Non-pigmented ciliary epithelial cell (primary cell): ENCODE measurements at regions not wholly inside any gene's neighbourhood (a gene's known extent, or its start where the extent isn't known, plus 50 kb on each side); places are given as distances from the start of the nearest gene placed in this dataset.

Source experiments
- DNase-seq: peaks from one replicate; pipeline ENCODE4 v3.0.0-alpha.2; 2010; ENCODE audit warnings: low read depth

DNA sequence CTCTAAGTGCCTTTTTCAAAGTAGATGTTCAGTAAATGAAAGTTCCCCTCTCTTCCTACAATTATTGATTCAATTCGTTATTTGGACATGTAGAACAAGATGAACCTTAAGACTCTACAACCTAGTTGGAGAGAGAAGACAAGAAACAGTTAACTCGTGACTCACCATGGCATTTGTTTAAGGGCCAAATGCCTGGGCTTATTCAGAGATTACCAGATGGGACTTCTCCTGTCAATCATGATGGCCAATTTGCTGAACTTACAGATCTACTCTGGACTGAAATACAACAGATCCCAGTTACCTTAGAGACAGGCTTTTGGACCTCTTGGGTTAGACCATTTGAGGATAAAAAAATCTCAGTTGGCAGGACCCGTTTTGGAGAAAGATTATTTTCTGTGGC, 93.5 kb downstream of the C1orf94 start:
- DNase-seq: no peak

DNA sequence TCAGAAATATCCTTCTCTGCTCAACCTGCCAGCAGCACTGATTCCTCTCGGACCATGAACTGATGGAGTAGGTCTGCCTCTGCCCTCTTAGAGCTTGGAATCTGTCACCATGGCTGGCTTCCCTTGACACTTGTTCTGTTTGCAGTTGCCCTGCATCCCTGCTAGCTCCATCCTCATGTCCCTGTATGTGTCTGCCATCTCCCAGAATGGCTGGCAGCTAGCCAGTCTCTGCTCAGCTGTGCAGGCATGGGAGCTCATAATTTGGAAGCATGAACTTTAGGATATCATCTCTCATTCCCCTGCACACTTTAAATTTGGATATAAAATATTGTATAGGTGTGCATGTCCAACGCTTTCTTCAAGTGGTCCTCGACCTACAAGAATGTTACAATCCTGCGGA, 95.4 kb downstream of the C1orf94 start:
- DNase-seq: no peak

DNA sequence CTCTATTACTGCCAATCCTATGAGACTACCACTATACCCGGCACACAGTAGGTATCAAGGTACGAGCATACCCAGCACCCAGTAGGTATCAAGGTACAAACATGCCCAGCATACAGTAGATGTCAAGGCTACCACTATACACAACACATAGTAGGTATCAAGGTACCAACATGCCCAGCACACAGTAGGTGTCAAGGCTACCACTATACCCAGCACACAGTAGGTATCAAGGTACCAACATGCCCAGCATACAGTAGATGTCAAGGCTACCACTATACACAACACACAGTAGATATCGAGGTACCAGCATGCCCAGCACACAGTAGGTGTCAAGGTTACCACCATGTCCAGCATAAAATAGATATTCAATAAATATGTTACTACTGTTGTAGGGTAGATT, 98.4 kb downstream of the C1orf94 start:
- DNase-seq: no peak

DNA sequence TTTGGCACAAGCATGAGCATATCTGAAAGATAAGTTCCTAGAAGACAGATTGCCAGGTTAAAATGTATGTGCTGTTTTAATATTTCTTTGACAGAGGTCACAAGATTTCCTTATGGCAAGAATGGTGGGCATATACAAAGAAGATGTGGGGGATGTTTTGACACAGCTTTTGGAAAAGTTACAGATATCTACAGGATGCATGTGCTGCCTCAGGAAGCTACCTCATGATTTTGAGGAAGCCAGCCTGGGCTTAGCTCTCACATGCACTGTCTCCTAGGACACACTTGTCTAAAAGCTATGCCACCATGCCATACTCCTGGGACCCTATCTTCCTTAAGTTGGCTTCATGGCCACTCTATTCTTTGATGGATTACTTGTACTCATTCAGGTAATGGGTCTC, 99.9 kb downstream of the C1orf94 start:
- no peak for DNase-seq

DNA sequence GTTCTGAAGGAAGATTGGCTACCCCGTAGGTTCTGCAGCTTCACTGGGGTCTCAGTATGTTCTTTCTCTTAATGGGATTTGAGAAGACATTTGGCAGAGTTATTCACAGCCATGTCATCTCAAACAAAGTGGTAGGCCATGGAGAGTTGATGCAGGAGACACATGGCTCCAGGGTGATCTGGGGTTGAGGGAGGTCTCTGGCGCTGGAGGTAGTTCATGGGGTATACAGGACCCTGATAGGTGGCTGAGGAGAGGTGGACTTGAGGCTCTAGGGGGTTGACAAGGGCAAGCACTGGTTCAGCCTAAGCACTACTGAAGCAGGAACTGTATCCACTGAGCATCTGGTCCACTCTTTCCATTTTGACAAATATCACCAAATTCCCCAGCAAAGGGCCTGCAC, 100.4 kb downstream of the C1orf94 start:
- DNase-seq: no peak

DNA sequence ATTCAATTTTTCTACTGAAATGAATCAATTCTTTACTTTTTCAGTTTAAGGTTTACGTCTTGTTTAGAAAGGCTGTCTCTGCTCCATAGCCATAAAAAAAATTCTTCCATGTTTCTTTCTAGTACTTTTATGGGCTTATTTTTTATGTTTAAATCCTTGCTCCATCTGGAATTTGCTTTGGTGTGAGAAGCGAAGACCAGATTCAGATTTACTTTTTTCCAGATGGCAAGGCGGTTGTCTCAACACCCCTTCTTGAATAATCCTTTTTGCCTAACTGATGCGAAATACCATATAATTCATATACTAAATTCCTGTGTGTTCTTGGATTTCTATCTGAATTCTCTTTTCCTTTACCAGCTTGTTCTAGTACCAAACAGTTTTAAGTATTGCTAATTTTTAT, 101.5 kb downstream of the C1orf94 start:
- no peak for DNase-seq

DNA sequence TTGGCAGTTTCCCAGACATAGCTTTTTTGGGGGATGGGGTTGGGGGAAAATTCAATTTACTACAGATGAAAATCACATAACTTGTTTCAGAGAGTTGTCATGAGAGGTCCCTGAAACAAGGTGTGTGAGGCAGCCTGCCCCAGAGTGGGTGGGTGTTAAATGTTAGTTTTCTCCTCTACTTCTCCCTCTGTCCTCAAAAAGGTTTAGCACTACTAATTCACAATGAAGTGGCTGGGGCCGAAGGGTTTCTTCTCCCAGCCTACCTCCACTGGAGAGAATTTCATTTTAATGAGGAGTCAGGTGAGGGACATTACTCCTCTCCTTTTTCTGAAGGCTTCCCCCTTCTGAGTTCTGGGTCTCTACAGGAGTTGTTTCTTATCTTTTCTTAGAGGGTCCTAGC, 103.3 kb downstream of the C1orf94 start:
- no peak for DNase-seq

DNA sequence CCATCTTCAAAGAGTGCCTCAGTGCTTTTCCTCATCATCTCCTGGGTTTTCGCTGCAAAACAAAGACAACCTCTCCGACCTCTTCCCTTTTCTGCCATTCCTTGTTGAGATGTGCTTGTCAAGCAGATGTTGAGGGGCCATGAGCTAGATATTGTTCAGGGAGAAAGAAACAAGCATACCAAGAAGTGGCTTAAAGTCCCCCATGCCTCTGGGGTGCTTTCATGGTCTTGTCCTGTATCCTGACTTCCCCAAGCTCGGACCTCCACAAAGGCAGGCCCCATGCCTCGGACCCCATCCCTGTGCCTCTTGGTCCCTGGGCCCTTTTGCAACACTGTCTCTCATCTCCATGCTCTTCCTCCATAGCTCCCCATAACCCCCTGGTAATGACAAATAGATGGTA, 103.8 kb downstream of the C1orf94 start:
- DNase-seq: no peak

DNA sequence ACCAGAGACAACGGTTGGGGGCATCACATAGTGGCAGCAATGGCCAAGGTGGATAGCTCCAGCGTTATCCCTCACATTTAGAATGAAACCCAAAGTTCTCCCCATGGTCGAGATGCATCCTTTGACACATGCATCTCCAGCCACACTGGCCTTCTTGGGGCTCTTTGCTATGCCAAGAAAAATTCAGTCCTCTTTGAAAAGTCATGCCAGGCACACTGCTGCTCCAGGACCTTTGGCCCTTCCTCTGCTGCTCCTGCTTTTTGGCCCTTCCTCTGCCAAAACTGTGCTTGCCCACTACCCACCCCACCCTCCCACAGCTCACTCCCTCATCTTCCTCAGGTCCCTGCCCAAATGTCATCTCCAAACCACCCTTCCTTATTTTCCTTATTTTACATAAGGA, 106.4 kb downstream of the C1orf94 start:
- no peak for DNase-seq

DNA sequence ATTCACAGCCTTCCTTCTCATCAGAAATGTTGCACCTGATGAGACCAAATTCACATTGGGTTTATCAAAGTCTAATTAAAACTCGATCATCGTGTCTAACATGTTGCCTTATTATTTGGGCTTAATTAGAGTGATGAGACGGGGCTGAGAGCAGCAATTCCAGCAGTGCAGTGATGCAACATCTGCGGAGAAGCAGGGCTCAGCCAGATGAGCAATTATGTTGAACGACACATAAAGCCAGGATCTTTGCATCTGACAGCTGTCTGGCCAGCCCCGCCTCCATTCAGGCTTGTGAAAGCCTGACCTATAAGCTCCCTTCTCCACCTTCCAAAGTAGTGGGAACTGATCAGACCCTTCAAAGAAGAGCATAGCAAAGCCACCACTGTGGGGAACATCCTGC, 109.8 kb downstream of the C1orf94 start:
- no peak for DNase-seq

DNA sequence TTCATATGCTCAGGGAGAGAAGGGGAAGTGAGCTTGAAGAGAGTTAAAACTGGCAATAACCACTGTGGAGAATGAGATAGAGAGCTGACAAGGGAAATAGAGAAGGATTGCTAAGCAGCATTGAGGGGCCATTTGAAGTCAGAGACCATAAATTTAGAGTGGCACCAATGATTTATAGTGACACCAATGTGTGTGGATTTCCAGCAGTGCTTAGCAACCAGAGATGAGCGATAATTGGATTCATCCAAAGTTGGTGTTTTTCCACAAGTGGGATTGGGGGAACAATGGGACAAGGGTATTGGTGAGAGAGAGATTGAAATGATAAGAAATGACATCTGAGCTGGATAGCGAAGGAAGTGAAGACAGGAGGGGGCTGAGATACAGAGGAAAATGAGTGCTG, 114.1 kb downstream of the C1orf94 start:
- no peak for DNase-seq

DNA sequence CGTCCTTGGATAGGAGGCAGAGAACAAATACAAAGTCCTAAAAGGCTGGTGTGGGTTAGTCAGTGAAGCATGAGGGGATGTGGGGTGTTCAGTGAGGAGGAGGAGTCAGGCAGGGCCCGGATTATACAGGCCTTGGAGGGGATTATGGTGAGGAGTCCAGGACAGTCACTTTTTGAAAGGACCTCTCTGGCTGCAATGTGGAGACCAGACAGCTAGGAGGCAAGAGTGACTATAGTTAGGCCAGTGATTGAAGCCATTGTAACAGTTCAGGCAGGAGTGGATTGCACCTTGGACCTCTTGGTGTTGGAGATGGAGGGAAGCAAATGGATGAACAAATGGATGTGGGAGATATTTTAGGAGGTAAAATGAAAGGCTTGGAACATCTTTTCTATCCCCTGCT, 115.8 kb downstream of the C1orf94 start:
- no peak for DNase-seq

DNA sequence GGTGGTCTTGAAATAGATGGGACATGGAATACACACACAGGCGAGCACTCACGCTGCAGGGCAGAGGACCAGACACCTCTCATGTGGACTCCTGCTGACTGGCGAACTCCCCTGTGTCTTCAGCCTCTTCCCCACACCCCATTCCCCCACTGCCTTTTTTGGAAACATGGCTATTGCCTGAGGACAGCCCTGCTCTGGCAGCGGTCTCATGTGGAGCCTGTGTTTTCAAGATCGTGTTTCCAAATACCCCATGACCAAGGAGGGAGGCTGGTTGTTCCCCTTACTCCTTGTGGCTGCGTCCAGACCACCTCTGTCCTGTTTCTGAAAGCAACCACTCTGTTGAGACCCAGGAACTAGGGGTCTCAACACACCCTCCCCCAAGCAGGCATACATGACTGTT, 119.4 kb downstream of the C1orf94 start:
- no peak for DNase-seq

DNA sequence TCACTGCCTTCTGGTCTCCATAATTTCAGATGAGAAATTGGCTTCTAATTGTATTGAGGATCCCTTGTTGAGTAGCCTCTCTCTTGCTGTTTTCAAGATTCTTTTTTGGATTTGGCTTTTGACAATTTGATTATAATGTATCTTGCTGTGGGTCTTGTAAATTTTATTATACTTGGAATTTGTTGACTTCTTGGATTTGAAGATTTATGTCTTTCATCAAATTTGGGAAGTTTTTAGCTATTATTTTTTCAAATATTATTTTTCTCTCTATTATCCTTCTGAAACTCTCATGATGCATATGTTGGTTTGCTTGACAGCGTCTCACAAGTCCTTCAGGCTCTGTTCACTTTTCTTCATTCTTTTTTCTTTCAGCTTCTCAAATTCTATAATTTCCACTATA, 126.1 kb downstream of the C1orf94 start:
- DNase-seq: no peak

DNA sequence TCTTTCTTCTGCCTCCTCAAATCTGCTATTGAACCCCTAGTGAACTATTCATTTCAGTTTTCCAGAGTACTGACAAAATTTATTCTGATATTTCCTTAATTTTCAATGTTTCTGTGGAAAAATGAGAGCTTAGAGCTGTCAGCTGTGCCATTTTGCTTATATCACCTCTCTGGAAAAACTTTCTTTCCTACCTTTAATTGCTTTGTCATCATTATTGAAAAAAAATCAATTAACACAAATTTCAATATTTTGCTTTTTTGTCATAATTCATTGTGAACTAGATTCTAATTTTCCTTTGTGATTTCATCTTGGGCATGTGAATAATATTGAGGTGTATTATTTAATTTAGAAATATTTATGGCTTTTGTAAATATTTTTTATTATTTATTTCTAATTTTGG, 126.5 kb downstream of the C1orf94 start:
- DNase-seq: no peak

DNA sequence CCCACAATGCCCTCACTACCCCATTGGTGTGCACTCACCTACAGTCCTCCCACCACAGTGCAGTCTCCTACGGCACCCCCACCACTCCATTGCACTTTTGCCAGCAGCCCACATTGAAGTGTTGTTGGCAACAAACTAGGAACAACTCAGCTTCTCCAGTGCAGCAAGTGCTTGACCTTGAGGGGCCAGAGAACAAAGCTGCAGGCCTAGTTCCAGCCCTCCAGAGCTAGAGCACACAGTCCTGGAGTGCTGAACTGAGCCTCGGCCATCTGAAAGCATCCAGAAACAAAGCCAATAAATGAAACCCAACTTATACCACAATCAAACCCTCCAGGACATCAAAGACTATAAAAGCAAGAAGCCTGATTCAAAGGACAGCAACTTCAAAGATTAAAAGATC, 129.9 kb downstream of the C1orf94 start:
- no peak for DNase-seq

DNA sequence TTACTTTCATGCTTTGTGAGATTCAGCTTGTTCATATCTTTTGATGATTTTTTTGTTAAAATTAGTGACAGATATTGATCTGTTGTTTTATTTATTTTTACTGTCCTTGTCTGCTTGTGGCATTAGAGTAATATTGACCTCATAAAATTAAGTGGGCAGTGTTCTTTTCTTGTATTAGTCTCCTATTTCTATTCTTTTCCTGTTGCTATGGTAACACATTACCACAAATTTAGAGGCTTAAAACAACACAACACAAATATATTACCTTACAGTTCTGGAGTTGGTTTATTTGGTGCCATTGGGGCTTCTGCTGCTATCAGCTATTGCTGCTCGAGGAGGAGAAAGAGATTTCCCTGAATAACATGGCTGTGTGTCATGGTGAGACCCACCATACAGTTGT, 135.7 kb downstream of the C1orf94 start:
- no peak for DNase-seq

DNA sequence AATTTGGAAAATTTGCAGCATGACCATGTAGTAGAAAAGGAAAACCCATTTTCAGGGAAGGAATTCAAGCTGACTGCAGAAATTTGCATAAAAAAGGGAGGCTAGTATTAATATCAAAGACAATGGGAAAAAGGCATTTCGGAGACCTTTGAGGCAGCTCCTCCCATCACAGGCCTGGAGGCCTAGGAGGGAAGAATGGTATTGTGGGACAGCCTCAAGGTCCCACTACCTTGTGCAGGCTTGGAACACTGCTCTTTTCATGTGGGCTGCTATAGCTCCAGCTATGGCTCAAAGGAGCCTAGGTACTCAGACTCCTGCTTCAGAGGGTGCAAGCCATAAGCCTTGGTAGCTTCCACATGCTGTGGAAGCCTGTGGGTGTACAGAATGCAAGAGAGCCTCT, 139.3 kb downstream of the C1orf94 start:
- no peak for DNase-seq

DNA sequence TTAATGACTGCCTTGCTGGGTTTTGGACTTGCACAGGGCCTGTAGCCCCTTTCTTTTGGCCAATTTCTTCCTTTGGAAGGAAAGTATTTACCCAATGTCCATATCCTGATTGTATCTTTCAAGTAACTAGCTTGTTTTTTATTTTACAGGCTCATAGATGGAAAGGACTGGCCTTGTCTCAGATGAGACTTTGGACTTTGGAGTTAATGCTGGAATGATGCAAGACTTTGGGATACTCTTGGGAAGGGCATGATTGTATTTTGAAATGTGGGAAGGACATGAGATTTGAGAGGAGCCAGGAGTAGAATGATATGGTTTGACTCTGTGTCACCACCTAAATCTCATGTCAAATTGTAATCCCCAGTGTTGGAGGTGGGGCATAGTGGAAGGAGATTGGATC, 140.1 kb downstream of the C1orf94 start:
- DNase-seq: no peak

DNA sequence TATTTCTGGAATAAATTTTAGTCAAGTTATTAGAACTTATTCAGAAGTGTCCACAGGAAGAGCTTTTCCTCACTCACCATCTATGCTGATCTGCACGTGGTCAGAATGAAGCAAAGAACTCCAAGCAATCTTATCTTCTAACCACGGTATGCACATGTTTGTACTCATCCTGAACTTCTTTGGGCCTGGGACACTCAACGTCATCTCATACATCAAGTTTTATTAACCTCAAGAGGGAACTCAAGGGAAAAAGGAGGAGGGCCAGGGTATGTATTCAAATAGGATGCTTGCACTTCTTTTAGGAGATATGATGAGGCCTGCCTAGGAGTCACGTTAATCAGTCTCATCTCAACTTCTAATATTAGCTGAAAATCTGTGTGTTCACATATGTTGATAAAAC, 142.5 kb downstream of the C1orf94 start:
- no peak for DNase-seq

DNA sequence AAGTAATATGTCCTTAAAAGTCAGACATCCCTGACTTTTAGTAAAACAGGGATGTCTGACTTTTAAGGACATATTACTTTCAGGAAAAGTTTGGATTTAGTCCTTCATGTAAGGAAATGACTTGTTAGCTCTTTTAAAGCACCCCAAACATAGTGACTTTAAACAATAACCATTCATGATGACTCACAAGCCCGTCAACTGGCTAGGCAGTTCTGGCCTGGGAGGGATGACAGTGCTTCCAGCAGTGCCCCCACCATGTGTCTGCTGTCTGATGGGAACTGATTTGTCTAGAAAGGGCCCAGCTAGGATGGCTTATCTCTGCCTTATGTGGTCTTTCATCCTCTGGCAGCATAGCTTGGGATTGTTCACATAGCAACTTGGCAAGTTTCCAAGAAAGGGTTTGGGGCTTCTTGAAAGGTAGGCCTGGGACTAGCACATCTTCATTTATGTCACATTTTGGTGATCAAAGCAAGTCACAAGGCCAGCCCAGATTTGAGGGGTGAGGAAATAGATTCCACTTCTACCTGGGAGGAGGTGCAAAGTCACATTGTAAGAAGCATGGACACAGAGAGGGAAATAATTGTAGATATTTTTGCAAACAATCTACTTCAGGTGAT, 143.5 kb downstream of the C1orf94 start:
- DNase-seq: no peak

DNA sequence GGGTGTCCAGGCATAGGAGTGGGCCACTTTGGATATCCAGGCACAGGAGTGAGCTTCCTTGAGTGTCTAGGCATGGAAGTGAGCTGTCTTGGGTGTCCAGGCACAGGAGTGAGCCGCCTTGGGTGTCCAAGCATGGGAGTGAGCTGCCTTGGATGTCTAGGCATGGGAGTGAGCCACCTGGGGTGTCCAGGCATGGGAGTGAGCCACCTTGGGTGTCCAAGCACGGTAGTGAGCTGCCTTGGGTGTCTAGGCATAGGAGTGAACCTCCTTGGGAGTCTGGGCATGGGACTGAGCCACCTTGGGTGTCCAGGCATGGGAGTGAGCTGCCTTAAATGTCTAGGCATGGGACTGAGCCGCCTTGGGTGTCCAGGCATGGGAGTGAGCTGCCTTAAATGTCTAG, 146.3 kb downstream of the C1orf94 start:
- no peak for DNase-seq

DNA sequence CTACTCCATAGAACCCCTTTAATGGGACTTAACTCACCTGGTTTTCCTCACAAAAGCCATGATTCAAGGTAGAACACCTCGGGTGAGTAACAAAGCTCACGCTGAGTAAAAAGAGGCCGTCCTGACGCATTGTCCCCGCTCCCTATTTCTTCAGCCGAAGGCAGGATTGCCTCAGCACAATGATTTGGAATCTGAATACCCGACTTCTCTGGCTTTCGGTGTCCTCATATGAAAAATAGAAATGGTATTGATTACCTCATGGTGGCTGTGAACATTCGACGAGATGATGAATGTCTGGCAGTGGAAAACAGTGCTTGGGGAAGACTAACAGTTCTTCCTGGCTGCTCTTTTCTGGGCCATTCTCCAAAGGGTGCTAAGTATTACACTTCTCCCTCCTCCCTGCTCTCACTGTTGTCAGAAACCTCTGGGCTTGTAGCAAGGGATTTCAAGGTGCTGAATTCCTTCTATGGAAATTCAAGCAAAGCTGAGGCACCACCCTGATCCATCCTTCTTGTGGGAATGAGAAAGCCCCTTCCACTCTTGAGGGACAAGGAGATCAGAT, 148.3 kb downstream of the C1orf94 start:
- DNase-seq: no peak

DNA sequence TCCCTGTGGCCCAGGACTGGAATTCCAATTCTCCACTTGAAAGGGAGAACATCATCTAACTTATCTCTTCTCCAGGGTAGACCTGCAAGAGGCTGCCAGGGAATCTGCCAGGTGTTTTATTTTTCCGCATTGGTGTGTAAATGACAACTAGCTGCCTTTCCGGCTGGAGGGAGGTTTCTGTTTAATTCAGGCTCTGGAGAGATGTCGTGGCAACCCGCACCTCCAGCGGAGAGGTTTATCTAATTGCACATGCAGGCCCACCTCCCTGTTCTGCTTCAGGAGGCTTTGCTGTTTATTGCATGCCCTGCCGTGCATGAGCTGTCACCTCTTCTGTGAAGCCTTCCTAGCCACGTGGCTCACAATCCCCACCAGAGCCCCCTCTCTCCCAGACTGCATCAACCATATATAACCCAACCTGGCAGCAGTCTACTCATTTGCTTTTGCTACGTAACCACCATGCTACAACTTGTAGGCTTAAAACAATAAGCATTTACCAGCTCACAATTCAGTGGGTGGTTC, 151.6 kb downstream of the C1orf94 start:
- DNase-seq: no peak
